H9 (cell line): ENCODE measurements at regions not wholly inside any gene's neighbourhood (a gene's known extent, or its start where the extent isn't known, plus 50 kb on each side); places are given as distances from the start of the nearest gene placed in this dataset.

ENCODE experiments used
- DNase-seq: peaks from one replicate; pipeline ENCODE4 v3.0.0-alpha.2; 2017
- H2AFZ ChIP-seq: one replicate; pipeline ENCODE4 v1.6.1; 2013; ENCODE audit warnings: mild to moderate bottlenecking, low read length, control low read depth, moderate library complexity
- H2AK5ac ChIP-seq: 2 replicates; pipeline ENCODE4 v1.6.1; 2013; ENCODE audit warnings: low read length, control low read depth, mixed read lengths; ENCODE audit not compliant: insufficient read length
- H2BK120ac ChIP-seq: one replicate; pipeline ENCODE4 v1.6.1; 2013; ENCODE audit warnings: low read depth, mild to moderate bottlenecking, low read length, control low read depth, inconsistent platforms; ENCODE audit not compliant: poor library complexity, severe bottlenecking
- H2BK12ac ChIP-seq: 2 replicates; pipeline ENCODE4 v1.6.1; 2013; ENCODE audit warnings: low read length, control low read depth, mixed read lengths, low read depth; ENCODE audit not compliant: insufficient read length
- H2BK15ac ChIP-seq: 2 replicates; pipeline ENCODE4 v1.6.1; 2013; ENCODE audit warnings: low read depth, low read length, control low read depth
- H2BK20ac ChIP-seq: one replicate; pipeline ENCODE4 v1.6.1; 2013; ENCODE audit warnings: low read depth, mild to moderate bottlenecking, low read length, control low read depth, inconsistent platforms; ENCODE audit not compliant: poor library complexity, severe bottlenecking
- H2BK5ac ChIP-seq: 2 replicates; pipeline ENCODE4 v1.6.1; 2013; ENCODE audit warnings: low read length, control low read depth, mixed read lengths; ENCODE audit not compliant: insufficient read length
- H3K14ac ChIP-seq: 2 replicates; pipeline ENCODE4 v1.6.1; 2013; ENCODE audit warnings: low read length, control low read depth; ENCODE audit not compliant: insufficient read depth
- H3K18ac ChIP-seq: 2 replicates; pipeline ENCODE4 v1.6.1; 2013; ENCODE audit warnings: low read depth, mild to moderate bottlenecking, mixed read lengths, low read length, control low read depth; ENCODE audit not compliant: insufficient read length
- H3K23ac ChIP-seq: 2 replicates; pipeline ENCODE4 v1.6.1; 2013; ENCODE audit warnings: low read length, control low read depth, mixed read lengths, low read depth; ENCODE audit not compliant: insufficient read length
- H3K23me2 ChIP-seq: 2 replicates; pipeline ENCODE4 v1.6.1; 2013; ENCODE audit warnings: low read depth, mild to moderate bottlenecking, mixed read lengths, low read length, control low read depth; ENCODE audit not compliant: insufficient read length, poor library complexity, severe bottlenecking
- H3K27ac ChIP-seq: 2 replicates; pipeline ENCODE4 v1.5.1; 2013; ENCODE audit warnings: low read length, control low read depth, mixed read lengths, low read depth; ENCODE audit not compliant: insufficient read length
- H3K27me3 ChIP-seq: 2 replicates; pipeline ENCODE4 v1.6.1; 2013; ENCODE audit warnings: low read length, control low read depth, inconsistent platforms; ENCODE audit not compliant: insufficient read depth
- H3K4ac ChIP-seq: 2 replicates; pipeline ENCODE4 v1.6.1; 2013; ENCODE audit warnings: low read depth, mild to moderate bottlenecking, control low read depth, inconsistent platforms, low read length, moderate library complexity
- H3K4me1 ChIP-seq: 2 replicates; pipeline ENCODE4 v1.6.1; 2013; ENCODE audit warnings: low read length, control low read depth, inconsistent platforms; ENCODE audit not compliant: insufficient read depth
- H3K4me2 ChIP-seq: 2 replicates; pipeline ENCODE4 v1.6.1; 2013; ENCODE audit warnings: low read length, control low read depth, mixed read lengths; ENCODE audit not compliant: insufficient read length, insufficient read depth
- H3K56ac ChIP-seq: 2 replicates; pipeline ENCODE4 v1.6.1; 2013; ENCODE audit warnings: low read depth, mild to moderate bottlenecking, mixed read lengths, low read length, control low read depth; ENCODE audit not compliant: insufficient read length
- H3K79me1 ChIP-seq: 2 replicates; pipeline ENCODE4 v1.6.1; 2013; ENCODE audit warnings: low read depth, mild to moderate bottlenecking, moderate library complexity, low read length, control low read depth, inconsistent platforms; ENCODE audit not compliant: insufficient read depth, poor library complexity, severe bottlenecking
- H3K79me2 ChIP-seq: 2 replicates; pipeline ENCODE4 v1.6.1; 2013; ENCODE audit warnings: low read length, control low read depth, inconsistent platforms; ENCODE audit not compliant: insufficient read depth
- H3K9ac ChIP-seq: 2 replicates; pipeline ENCODE4 v1.6.1; 2013; ENCODE audit warnings: low read length, control low read depth, mixed read lengths; ENCODE audit not compliant: insufficient read length; ENCODE audit errors: extremely low read depth
- H3K9me3 ChIP-seq: one replicate; pipeline ENCODE4 v1.6.1; 2013; ENCODE audit warnings: low read depth, low read length, inconsistent platforms; ENCODE audit not compliant: control insufficient read depth
- H3T11ph ChIP-seq: one replicate; pipeline ENCODE4 v1.6.1; 2013; ENCODE audit warnings: mild to moderate bottlenecking, low read length, control low read depth, inconsistent platforms
- H4K20me1 ChIP-seq: one replicate; pipeline ENCODE4 v1.6.1; 2013; ENCODE audit not compliant: control insufficient read depth, insufficient read length, insufficient read depth
- H4K5ac ChIP-seq: 2 replicates; pipeline ENCODE4 v1.6.1; 2013; ENCODE audit warnings: low read depth, mild to moderate bottlenecking, mixed read lengths, low read length, control low read depth; ENCODE audit not compliant: insufficient read length
- H4K8ac ChIP-seq: replicated peaks from 2 replicates; pipeline ENCODE4 v1.6.1; 2013; ENCODE audit warnings: low read length, control low read depth, mixed read lengths, low read depth; ENCODE audit not compliant: insufficient read length
- H4K91ac ChIP-seq: 2 replicates; pipeline ENCODE4 v1.6.1; 2013; ENCODE audit warnings: low read depth, mild to moderate bottlenecking, moderate library complexity, mixed read lengths, low read length, control low read depth; ENCODE audit not compliant: insufficient read length
- H3K27ac Mint-ChIP-seq, 3 experiments: 2 replicates in 2 of 3; 3 replicates in 1 of 3; pipeline ENCODE4 v1.8.0; 2020 to 2021; ENCODE audit warnings: mixed read lengths in 3 of 3, mild to moderate bottlenecking in 1 of 3, moderate library complexity in 1 of 3
- H3K27me3 Mint-ChIP-seq: 2 replicates; pipeline ENCODE4 v1.8.0; 2021; ENCODE audit warnings: low read depth, mild to moderate bottlenecking, moderate library complexity, mixed read lengths
- H3K36me3 Mint-ChIP-seq, 3 experiments: 2 replicates in 2 of 3; 3 replicates in 1 of 3; pipeline ENCODE4 v1.8.0; 2020 to 2021; ENCODE audit warnings: low read depth in 3 of 3, mixed read lengths in 3 of 3; ENCODE audit not compliant: insufficient read depth in 1 of 3
- H3K4me1 Mint-ChIP-seq, 2 experiments: 2 replicates each; pipeline ENCODE4 v1.8.0; 2020; ENCODE audit warnings: mixed read lengths in 2 of 2
- H3K4me3 Mint-ChIP-seq, 2 experiments: 2 replicates in 1 of 2; 3 replicates in 1 of 2; pipeline ENCODE4 v1.8.0; 2020 to 2021; ENCODE audit warnings: mild to moderate bottlenecking in 2 of 2, mixed read lengths in 2 of 2, moderate library complexity in 1 of 2
- H3K9me3 Mint-ChIP-seq, 2 experiments: 2 replicates in 1 of 2; 3 replicates in 1 of 2; pipeline ENCODE4 v1.8.0; 2020; ENCODE audit warnings: mild to moderate bottlenecking in 2 of 2, mixed read lengths in 2 of 2, moderate library complexity in 1 of 2
- WGBS: extraction: QIAGEN DNeasy Blood & Tissue Kit; methylation state at CpG from one replicate; pipeline ENCODE4 v1.1.7; 2013; ENCODE audit warnings: missing lambda C conversion rate, low lambda C conversion rate, mixed read lengths; ENCODE audit not compliant: insufficient read length; ENCODE audit errors: extremely low coverage; 5-methylcytosine and 5-hydroxymethylcytosine counted together
- TF ChIP-seq, protein P1 (sequence below): fragments of 200-600 bp; sonication (generic); conservative IDR thresholded peaks from 3 replicates; pipeline ENCODE4 v1.8.0; 2021; ENCODE audit warnings: antibody characterized with exemption, mild to moderate bottlenecking

DNA sequence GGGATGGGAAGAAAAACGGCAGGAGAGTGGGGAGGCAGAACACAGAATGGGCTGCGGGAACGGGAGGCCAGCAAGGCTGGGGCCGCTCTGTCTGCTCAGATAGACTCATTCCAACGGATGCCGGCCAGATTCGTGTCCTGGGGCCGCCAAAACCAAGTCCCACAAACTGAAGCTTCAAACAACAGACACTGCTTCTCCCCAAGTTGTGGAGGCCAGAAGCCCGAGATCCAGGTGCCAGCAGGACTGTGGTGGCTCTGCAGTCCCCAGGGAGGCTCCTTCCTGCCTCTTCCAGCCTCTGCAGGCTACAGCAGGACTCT is 100.6 kb downstream of the ADRA2C start:
- no peak overlapping the region for H3K18ac ChIP-seq
- H3K23me2 ChIP-seq, result peaks cover 6% of the 10 kb centered on the region
- WGBS, result no CpG with 5 or more reads among the region's 9 CpGs
- no peak overlapping the region for H3K4ac ChIP-seq
- no peak overlapping the region for H2AK5ac ChIP-seq
- peaks cover 9% of the 10 kb centered on the region; the same call in 1 of the 2 replicates for H3K4me1 ChIP-seq
- no peak overlapping the region for H3K9ac ChIP-seq
- no peak overlapping the region for H3K27ac Mint-ChIP-seq
- H2BK20ac ChIP-seq, result no peak overlapping the region
- no peak overlapping the region for H4K5ac ChIP-seq
- H3K79me1 ChIP-seq, result no peaks in the 10 kb centered on the region
- peaks cover 2% of the 10 kb centered on the region; the same call in 1 of the 2 replicates for H3K27me3 ChIP-seq
- peaks cover 15 to 27% of the 10 kb centered on the region in 2 experiments for H3K4me1 Mint-ChIP-seq
- H2BK120ac ChIP-seq, result no peak overlapping the region
- H3K23ac ChIP-seq, result no peak overlapping the region
- peaks cover 34% of the 10 kb centered on the region for H3K27me3 Mint-ChIP-seq
- no peaks in the 10 kb centered on the region for H4K20me1 ChIP-seq
- H2BK12ac ChIP-seq, result no peak overlapping the region
- no peak for DNase-seq
- H2BK15ac ChIP-seq, result no peak overlapping the region
- H3K14ac ChIP-seq, result peak overlapping the region; percentile 33; the same call in 1 of the 2 replicates
- no peaks in the 10 kb centered on the region for H3K9me3 ChIP-seq
- H3K9me3 Mint-ChIP-seq, result peaks cover 6 to 7% of the 10 kb centered on the region in 2 experiments; a peak in 4 of 5 replicates
- H3K4me2 ChIP-seq, result no peak overlapping the region
- no peak overlapping the region for H3T11ph ChIP-seq
- H3K27ac ChIP-seq, result no peak overlapping the region
- no peak overlapping the region for H4K91ac ChIP-seq
- no peak overlapping the region for H2BK5ac ChIP-seq
- H3K36me3 Mint-ChIP-seq, result peaks cover 0 to 6% (median 6%) of the 10 kb centered on the region in 3 experiments; a peak in 4 of 7 replicates
- no peak overlapping the region for H3K4me3 Mint-ChIP-seq
- H3K79me2 ChIP-seq, result no peaks in the 10 kb centered on the region
- no peak overlapping the region for H3K56ac ChIP-seq
- H4K8ac ChIP-seq, result no peak overlapping the region
- TF ChIP-seq, protein P1, sequence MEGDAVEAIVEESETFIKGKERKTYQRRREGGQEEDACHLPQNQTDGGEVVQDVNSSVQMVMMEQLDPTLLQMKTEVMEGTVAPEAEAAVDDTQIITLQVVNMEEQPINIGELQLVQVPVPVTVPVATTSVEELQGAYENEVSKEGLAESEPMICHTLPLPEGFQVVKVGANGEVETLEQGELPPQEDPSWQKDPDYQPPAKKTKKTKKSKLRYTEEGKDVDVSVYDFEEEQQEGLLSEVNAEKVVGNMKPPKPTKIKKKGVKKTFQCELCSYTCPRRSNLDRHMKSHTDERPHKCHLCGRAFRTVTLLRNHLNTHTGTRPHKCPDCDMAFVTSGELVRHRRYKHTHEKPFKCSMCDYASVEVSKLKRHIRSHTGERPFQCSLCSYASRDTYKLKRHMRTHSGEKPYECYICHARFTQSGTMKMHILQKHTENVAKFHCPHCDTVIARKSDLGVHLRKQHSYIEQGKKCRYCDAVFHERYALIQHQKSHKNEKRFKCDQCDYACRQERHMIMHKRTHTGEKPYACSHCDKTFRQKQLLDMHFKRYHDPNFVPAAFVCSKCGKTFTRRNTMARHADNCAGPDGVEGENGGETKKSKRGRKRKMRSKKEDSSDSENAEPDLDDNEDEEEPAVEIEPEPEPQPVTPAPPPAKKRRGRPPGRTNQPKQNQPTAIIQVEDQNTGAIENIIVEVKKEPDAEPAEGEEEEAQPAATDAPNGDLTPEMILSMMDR, result no peak
- H2AFZ ChIP-seq, result no peak overlapping the region
